ENCODE measurements at regions not wholly inside any gene's neighbourhood (a gene's known extent, or its start where the extent isn't known, plus 50 kb on each side); places are given as distances from the start of the nearest gene placed in this dataset.

DNA sequence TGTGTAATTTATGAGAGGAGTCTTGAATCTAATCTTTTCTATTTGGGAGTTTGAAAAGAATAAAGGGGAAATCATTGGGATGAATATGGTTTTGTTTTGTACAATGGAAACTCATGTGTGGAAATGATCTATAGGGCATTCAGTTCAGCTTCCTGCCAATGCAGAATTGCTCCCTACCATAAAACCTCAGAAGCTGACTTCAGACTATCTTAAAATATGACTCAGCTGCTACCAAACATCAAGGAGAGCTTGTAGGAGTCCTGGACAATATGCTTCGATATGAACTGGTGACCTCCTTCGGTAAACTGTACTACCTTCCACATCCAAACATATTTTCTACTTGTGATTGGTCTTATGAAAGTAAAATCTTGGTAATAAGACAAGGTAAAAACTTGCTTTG lies 160.6 kb downstream of the CAPZA3 start:
- TF ChIP-seq ZNF384 (IDR thresholded peaks at IDR 0.05) (no peak), ELF4 (IDR thresholded peaks at IDR 0.05) (no peak), HDGF (IDR thresholded peaks at IDR 0.05; ENCODE audit: borderline replicate concordance) (no peak), ARNT (IDR thresholded peaks at IDR 0.05) (no peak), SP1 (IDR thresholded peaks at IDR 0.05) (no peak), L3MBTL2 (conservative IDR thresholded peaks at IDR 0.05) (no peak), FOXA1 (IDR thresholded peaks at IDR 0.05) (no peak), TARDBP (IDR thresholded peaks at IDR 0.05) (no peak)

Measured in HEK293T (cell line).